GM18526 (cell line): ENCODE measurements at regions not wholly inside any gene's neighbourhood (a gene's known extent, or its start where the extent isn't known, plus 50 kb on each side); places are given as distances from the start of the nearest gene placed in this dataset.

Experiments
- POLR2A ChIP-seq: IDR thresholded peaks from 3 replicates; pipeline ENCODE4 v1.6.1; 2011; ENCODE audit not compliant: insufficient read length; ENCODE audit errors: extremely low read depth

DNA sequence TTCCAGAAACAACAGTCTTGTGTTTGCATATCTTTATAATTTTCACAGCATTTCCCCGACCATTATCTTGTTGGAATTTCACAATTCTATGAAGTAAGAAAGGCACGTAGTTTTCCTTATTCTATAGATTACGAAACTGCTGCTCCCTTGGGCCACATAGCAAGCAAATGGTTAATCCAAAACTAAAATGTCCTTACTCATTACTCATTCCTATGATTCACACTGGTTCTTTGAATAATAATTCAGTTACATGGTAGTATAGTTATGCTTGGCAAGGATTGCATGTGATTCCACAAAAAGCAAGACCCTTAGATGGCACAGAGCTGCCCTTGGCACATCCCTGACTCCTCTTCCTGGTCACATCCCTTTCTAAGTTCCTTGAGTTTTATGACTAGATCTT, 51.2 kb downstream of the OR13H1 start:
- no peak for TF ChIP-seq POLR2A

DNA sequence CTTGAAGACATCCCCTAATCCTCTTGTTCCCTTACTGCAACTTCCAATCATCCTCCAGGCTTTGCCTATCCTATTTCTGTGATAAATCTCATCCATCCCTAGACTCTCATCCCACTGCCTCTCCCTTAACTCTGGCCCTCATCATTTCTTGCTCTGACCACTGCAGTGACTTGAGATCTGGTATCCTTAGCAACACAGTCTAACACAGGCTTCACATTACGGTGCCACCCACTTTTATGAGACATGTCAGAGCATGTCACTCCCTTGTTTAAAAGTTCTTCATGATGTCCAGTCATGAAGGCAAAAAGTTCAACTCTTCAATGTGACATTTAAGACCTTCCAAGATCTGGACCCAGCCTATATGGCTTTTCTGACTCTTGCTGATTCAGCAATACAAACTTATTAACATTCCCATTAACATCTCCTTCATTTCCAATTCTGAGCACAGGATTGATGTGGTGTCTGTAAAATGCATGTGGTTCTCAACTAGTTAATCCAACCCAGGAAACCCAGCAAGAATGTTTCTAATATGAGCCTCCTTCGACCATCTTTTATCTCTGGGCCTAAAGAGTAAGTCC, 64.0 kb downstream of the OR13H1 start:
- no peak for TF ChIP-seq POLR2A

DNA sequence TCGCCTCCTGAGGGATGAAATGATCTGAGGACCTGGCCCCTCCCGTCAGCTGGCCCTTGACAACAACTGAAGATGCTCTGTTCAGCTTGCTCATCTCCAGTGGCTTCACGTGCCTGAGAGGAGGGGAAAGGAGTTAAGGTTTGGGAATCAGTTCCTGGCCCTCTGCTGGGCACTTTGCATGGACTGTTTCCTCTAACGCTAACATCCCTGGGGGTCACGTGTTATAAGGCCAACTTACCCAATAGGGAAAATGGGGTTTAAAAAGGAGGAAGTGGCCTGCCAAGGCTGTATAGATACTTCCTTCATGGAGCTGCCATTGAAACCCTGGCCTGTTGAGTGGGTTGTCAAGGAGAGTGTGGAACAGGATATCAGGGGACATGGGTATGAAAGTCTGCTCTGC, 65.6 kb downstream of the OR13H1 start:
- no peak for TF ChIP-seq POLR2A

DNA sequence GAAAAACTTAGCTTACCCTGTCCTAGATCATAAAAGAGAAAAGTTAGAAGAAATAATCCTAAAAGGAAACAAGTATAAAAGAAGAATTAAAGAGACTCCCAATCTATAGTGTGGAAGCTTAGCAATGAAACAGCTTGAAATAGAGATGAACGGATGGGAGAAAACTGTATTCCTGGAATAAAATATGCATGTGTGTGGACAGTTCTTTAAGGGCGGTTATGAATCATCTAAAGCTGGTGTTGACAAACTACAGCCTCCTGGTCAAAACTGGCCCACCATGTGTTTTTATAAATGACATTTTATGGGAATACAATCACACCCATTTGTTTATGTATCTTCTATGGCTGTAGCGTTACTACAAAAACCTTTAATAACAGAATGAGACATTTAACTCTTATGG, 69.4 kb downstream of the OR13H1 start:
- no peak for TF ChIP-seq POLR2A

DNA sequence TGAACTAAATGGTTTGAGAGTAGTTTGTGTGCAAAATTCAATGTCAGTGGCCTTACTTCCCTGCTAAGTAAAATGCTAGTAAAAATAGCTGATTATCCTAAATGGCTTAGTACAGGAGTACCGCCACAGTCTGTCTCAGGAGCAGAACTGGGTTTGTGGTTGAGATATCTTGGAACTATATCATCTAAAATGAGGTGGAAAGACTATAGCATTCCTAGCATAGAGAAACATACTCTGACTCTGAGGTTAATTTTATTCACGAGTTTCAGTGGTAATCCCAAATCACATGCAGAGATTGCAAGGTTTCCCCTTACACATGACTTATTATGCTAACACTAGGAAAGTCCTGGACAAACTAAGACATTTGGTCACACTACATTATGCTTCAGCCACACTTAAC, 70.4 kb downstream of the OR13H1 start:
- TF ChIP-seq POLR2A = no peak

DNA sequence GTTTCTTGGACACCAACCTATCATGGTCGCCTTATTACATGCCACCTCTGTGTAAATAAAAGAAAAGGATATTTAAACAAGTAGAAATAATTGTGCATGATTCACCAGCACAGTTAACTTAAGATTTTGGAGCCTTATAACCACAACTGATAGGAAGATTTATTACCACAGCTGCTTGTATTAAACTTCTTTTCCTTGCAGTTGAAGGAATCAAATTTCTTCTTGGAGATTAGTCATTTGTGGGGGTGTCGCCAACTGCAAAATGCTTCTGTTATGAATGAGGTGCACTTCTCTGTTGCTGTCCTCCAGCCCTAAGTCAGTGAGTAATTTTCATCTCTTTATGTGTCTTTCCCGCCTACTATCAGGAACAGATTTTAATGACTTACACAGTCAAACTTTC, 73.3 kb downstream of the OR13H1 start:
- no peak for TF ChIP-seq POLR2A

DNA sequence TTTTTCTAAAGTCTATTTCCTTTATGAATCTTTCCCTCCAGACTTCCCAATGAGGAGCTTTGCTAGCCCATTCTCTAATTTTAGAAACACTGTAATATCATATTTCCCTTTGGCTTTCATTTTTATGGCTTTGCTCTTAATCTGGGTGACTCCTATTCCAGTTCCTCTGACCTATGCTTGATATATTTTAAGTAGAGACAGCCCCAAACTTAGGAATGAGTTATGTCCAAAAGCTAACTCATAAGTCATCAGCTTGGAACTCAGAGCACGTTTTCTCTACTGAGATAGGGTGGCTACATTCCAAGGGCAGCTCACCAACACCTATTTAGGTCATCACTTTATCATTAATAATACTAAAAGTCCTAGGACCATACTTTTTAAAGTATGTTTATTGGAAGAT, 77.8 kb downstream of the OR13H1 start:
- TF ChIP-seq POLR2A = no peak

DNA sequence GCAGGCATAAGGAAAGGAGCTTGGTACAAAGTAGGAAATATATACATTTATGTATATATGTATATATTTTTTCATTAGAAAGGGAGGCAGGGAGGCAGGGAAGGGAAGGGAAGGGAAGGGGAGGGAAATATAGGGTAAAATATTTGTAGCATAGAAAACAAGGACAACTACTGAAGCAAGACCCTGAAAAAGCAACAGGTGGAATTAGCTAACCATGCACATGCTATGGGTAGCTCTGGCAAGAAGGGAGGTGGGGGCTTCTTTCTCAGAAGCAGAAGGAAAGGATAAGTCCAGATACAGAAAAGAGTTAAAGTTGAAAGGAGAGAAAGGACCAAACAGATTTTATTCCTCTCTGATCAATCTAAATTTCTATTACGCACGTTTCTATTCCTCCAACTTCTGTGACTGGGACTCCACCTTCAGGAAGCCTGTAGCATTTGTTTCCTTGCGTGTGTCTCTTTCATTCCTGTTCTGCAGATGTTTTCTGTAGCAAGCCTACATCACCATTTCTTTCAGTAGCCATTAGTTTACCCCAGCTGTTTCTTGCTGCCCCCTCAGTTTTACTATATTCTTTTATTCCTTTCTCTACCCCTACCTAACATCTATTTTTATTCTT, 82.9 kb downstream of the OR13H1 start:
- no peak for TF ChIP-seq POLR2A

DNA sequence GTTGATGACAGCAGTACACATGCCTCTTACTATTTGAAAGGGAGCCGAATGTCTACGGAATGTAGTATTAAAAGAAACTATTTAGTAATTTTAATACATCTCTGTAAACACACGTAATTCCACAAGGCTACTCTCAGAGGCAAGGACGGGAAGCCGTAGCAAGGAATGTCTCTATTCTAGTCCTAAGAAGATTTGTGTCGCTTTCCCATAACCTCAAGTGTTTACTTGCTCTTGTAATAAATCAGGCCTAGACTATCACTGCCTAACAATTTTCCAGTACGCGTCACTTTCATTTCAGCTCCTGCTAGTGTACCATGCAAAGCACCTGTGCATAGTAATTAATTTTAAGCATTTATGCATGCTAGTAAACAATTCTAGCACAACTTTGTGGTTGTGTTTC, 86.7 kb downstream of the OR13H1 start:
- TF ChIP-seq POLR2A = no peak

DNA sequence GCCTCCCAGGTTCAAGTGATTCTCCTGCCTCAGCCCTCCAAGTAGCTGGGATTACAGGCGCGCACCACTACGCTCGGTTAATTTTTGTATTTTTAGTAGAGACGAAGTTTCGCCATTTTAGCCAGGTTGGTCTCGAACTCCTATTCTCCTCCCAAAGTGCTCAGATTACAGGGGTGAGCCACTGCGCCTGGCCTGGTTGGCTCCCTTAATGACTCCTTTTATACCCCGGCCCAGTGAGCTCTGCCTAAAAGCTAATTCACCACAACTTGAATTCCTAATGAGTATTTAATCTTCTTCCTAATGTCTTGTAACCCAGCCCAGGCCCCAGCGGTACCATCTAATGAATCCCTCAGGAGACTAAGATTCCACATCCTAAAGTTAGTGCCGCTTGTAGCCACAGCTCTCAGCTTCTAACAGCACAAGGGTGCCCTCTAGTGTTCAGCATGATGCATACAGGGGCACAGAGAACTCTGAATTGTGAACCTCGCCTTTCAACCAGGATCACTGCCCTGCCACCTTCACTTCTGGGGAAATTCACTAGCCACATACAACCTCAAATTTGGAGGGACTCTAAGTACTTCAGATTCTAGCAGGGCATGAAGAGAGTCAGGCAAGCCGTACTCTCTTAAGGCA, 89.5 kb downstream of the OR13H1 start:
- TF ChIP-seq POLR2A = no peak

DNA sequence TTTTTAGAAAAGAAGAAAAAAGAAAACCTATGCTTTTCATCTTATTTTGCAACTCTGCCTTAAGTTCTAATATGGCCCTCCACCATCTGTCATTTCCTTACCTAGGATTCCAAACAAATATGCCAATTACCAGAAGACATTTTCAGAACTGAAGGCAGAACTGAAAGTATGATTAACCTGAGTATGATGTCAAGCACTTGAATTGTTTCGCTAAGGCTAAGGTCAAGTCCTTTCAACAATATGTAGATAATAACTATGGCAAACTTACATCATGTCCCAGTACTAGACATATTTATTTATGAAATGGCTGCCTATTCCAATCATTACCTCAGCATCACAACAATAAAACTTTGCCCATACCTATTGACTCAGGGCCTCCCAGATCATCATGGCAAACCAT, 91.0 kb downstream of the OR13H1 start:
- TF ChIP-seq POLR2A = no peak

DNA sequence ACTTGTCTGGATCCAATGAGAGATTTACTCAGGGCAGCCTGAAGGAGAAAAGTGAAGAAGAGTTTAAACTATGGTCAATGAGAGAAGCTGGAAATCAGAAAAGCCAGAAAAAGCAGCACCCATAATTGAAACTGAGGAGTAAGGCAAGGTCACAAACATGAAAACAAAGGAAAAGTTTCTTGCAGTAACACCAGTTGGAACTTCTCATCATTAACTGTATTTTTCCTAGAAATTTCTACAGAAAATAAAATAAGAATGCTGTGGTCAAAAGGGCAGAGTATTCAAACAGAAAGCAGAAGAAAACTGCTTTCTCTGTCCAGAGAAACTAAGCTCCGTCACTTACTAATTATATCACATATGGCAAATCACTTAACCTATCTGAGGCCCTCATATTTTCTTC, 102.2 kb downstream of the OR13H1 start:
- TF ChIP-seq POLR2A = no peak

DNA sequence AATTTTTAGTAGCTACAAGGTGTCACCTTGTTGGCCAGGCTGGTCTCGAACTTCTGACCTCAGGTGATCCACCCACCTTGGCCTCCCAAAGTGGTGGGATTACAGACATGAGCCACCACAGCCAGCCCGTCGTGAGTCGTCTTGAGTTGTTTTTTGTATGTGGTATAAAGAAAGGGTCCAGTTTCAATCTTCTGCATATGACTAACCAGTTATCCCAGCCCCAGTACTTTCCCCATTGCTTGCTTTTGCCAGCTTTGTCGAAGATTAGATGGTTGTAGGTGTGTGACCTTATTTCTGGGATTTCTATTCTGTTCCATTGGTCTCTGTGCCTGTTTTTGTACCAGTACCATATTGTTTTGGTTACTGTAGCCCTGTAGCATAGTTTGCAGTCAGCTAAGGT, 105.9 kb downstream of the OR13H1 start:
- TF ChIP-seq POLR2A = no peak

DNA sequence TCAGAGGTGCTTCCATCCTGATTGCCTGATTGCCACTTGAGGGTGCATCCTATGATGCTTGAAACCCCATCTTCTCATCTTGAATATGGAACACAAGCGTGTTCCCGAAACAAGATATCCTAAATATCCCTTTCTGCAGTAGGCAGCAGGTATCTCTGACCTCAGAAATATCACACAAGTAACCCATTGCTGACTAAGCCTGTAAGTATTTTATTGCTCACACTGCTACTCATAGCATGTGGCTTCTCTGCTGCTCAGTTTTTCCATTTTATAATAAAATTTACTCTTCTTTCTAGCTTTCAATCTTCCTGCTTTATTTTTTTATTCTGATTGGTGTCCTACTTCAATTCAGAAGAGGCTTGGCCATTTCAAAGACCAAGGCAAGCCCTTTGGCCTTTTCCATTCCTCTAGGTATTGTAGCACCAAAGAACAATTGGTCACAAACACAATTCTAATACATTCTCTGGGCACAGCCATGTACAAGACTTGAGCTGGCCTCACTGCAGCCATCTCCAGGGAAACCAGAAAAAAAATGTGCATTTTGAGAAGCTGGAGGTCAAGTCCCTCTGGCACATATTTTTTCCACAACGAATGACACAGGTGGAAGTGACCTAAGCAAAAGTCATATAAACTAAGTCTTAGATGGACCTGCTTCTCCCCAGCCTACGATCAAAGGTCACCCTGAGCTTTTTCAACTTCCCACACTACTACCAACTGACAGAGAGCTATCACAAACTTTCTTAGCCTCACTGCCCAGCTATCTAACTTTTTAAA, 107.0 kb downstream of the OR13H1 start:
- TF ChIP-seq POLR2A = no peak

DNA sequence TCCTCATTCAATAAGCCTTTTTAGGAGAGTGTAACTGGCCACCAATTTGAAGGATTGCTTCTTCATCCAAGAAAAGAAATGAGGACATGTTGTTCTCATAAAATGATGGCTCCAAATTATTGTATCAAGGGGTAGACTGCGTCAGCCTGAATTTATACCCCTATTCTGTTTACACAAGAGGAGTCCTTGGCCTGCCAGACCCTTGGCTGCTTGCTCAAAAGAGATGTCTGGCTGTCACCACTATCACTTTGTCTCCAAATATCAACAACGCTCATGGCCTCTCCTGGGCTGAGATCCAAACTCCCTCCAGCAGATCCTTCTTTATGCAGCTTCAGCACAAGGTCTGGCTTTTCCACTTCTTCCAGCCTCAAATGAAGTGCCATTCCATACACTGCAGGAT, 127.9 kb downstream of the OR13H1 start:
- TF ChIP-seq POLR2A = no peak

DNA sequence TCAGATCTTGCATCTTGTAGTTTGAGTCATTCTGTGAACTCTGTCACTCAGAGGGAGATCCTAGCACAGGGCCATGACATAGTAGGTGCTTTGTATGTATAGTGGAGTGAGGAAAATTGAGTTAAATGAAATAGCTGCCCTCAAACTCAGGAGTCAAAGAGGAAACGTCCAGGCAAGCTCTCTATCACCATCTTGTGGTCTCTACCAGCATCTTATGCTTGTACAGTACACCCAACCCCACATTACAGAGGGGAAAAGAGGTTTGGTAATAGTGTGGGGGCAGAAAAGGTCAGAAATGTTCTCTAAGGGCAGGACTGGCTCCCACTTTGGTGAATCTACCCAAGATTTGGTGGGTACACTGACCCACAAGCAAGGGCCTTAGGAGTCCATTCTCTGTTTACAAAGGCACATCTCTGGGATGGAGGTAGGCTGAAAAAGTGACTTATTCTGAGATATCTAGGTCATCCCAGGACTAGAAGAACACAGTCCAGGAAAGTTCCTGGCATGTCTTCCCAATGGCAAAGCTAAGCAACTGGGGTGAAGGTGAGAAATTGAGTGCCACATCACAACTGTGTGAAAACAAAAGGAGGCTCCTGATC, 131.8 kb downstream of the OR13H1 start:
- no peak for TF ChIP-seq POLR2A
